GM18870 (cell line): ENCODE measurements at regions not wholly inside any gene's neighbourhood (a gene's known extent, or its start where the extent isn't known, plus 50 kb on each side); places are given as distances from the start of the nearest gene placed in this dataset.
"Not testable (repeated sequence)": the region's sequence is repeated elsewhere in the genome, so short reads cannot be mapped to it uniquely, and the experiment has no call there.

ENCODE experiments used
- ATAC-seq: cut with Tn5 transposase; IDR thresholded peaks from one replicate; pipeline ENCODE4 v1.9.1; 2021; ENCODE audit warnings: moderate library complexity; ENCODE audit not compliant: unreplicated experiment

DNA sequence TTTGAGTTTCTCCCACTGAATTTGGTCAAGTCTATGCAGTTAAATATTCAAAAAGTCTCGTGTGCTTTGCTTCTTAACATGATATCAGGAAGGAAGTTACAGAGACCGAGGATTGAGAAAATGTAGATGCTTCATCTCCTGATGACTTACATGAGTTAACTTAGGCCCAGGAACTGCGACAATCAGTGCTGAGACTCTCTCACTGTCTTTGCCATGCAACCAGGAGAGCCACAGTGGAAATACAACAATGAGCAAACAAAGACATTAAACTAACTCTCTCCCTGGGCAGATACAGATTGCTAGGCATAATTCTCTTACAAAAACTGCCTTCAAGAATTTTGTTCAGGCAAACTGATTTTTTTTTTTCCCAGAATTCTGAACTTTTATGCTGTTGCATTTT is 440.6 kb upstream of the EPHA7 start:
- ATAC-seq, result no peak

DNA sequence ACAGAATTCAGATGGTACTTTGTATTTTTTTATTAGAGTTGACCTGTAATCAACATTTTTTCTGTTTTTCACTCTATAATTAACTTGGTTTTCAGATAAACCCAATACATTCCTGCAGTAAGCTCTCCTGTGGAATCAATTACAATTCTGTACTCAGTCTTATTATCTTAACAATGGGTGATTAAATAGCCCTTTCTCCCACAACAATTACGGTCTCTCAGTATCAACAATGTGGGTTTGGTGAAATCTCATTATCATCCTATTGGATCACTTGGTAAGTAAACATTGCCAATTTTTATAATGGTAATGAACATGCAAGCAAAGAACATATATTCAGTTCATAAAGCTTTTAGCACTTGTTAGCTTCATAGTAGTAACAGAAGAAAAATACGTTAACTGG is 438.9 kb upstream of the EPHA7 start:
- no peak for ATAC-seq

DNA sequence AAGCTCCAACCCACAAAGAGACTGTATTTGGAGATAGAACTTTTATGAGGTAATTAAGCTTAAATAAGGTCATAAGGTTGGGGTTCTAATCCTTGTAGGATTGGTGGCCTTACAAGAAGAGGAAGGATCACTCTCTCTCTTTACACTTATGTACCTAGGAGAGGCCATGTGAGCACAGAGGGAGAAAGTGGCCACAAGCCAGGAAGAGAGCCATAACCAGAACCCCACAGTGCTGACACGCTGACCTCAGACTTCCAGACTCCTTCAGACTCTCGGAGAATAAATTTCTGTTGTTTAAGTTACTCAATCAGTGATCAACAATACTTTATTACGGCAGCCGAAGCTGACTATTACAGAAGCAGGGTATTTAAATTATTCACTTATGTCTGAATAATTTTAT is 430.5 kb upstream of the EPHA7 start:
- ATAC-seq, result no peak

DNA sequence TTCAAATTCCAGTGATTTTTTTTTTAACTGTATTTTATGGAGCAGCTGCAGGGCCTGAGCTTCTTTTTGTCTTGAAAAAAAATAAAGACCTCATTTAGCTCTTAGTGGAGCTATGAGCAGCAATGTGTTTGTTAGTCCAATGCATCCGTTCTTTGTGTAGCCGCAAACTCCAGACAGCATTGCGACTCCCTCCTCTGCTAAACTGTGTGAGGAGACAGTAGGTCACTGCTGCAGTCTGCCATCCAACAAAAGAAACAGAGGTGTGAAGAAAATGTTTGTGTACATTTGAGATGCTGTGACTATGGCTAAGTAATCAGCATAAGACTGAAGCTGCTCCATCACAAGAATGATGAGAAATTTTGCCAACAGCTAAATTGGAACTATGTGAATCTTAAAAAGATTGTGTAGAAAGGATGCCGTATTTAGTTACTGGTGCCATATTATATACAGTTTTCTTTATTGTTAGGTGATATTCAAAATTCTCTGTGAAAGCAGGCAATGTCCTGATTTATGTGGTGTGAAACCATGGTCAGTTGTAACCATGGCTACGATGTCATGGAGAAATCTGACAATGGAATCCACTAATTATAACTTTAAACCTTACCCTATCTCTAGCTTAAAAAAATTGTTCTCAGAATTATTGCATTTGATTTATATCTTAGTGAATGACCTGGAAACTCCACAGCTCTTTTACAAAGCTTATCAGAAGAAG is 428.8 kb upstream of the EPHA7 start:
- no peak for ATAC-seq

DNA sequence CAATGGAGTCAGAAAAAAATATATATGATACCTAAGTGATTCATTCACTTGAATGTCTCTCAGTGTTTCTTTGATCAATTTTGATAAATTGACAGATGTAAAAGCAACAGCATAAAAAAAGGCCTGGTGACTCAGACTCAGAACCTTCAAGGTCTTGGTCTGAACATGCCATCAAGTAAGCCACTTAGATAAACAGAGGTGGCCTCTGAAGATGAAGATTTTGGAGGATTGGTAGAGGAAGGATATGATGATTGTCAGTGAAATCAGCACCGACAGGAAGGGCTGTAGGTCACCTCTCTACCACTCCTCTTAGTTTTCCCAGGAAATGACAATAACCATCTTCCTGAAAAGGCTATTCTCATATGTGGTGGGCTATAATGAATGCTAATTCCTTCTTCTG is 422.8 kb upstream of the EPHA7 start:
- ATAC-seq, result no peak

DNA sequence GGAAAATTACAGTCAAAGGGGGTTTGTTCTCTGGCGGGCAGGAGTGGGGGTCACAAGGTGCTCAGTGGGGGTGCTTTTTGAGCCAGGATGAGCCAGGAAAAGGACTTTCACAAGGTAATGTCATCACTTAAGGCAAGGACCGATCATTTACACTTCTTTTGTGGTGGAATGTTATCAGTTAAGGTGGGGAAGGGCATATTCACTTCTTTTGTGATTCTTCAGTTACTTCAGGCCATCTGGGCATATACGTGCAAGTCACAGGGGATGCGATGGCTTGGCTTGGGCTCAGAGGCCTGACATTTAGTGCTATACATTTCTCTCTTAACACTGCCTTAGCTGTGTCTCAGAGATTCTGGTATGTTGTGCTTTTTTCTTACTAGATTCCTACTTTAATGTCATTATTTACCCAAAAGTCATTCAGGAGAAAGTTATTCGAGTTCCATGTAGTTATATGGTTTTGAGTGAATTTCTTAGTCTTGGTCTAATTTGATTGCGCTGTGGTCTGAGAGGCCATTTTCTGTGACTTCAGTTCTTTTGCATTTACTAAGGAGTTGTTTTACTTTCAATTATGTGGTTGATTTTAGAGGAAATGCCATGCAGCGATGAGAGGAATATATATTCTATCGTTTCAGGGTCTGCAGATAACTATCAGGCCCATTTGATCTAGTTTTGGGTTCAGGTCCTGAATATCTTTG is 416.2 kb upstream of the EPHA7 start:
- not testable (repeated sequence) for ATAC-seq

DNA sequence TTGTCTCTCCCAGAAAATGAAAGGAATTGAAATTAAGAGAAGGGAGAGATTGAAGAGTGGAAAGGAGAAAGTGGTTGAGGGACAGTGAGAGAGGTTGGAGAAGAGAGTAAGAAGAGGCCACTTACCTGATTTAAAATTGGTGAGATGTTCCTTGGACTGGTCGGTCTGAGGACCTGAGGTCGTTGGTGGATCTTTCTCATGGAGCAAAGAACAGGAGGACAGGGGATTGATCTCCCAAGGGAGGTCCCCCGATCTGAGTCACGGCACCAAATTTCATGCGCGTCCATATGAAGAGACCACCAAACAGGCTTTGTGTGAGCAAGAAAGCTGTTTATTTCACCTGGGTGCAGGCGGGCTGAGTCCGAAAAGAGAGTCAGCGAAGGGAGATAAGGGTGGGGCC is 415.7 kb upstream of the EPHA7 start:
- not testable (repeated sequence) for ATAC-seq

DNA sequence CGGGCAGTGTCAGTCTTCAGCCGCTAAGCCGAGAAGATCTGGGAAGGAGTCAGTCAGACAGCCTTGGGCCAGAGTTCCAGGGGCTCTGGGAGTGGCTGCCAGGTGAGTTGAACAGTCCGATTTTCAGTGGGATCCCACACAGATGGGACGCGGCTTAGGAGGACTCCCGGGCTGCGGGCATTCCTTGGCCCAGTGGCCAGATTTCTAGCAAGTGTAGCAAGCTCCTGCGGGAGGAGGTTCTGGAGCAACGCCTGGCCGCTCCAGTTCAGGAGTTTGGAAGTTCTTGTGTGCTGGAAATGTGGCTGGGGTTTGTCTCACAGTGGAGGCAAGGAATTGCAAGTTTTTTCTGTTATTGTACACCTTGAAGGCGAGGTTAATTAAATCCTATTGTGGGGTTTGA is 414.0 kb upstream of the EPHA7 start:
- ATAC-seq, result not testable (repeated sequence)

DNA sequence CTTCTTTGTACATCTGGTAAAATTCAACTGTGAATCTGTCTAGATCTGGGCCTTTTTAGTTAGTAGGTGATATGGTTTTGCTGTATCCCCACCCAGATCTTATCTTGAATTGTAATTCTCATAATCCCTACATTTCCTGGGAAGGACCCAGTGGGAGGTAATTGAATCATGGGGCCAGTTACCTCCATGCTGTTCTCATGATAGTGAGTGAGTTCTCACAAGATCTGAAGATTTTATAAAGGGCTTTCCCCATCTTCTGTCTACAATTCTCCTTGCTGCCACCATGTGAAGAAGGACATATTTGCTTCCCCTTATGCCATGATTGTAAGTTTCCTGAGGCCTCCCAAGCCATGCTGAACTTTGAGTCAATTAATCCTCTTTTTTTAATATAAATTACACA is 410.4 kb upstream of the EPHA7 start:
- ATAC-seq, result not testable (repeated sequence)

DNA sequence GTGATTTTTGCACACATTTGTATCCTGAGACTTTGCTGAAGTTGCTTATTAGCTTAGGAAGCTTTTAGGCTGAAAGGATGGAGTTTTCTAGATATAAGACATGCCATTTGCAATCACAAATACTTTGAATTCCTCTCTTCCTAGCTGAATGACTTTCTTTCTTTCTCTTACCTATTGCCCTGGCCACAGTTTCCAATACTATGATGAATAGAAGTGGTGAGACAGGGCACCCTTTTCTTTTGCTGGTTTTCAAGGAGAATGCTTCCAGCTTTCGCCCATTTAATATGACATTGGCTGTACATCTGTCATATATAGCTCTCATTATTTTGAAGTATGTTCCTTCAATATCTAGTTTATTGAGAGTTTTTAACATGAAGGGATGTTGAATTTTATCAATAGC is 409.6 kb upstream of the EPHA7 start:
- ATAC-seq, result no peak

DNA sequence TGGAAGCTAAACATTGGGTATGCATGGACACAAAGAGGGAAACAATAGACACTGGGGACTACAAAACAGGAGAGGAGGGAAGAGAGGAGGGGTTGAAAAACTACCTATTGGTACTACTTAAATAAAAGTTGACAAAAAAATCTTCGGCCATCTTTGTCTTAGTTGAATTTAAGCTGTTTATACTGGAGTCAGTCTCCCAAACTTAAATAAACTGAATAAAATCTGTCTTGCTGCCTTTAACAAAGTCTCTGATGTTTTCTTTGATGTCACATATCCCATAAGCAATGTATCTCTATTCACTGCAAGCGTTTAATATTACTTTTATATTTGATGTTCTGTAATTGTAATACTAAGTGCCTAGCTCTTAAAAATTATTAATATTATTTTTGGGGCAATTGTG is 409.2 kb upstream of the EPHA7 start:
- no peak for ATAC-seq

DNA sequence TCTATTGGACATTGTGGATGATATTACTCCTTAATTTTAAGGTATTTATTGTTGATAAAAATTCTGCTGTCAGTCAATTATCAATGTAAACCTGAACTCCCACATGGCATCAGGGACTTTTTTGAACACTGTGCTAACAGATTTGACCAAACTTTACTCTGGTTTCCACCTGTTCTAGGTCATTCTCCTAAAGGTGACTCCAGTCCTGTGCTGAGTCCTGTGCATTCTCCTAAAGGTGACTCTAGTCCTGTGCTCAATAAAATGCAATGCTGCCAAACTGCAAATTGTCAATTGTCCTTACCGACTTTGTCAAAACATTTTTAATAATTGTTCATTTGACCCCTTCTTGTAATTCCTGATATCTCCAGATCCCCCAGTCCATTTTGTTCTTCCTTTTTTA is 408.4 kb upstream of the EPHA7 start:
- no peak for ATAC-seq

DNA sequence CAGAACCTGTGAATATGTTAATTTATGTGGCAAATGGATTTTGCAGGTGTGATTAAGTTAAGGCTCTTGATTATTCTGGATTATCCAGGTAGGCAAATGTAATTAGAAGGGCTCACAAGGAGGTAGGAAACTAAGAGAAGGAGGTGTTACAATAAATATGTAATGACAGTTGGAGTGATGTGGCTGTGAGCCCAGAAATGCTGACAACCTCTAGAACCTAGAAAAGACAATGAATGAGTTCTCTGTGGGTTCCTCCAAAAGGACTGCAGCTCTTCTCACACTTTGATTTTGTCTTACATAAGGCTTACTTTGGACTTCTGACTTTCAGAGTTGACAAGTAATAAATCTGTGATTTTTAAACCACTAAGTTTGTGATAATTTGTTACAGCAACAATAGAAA is 406.6 kb upstream of the EPHA7 start:
- ATAC-seq, result no peak

DNA sequence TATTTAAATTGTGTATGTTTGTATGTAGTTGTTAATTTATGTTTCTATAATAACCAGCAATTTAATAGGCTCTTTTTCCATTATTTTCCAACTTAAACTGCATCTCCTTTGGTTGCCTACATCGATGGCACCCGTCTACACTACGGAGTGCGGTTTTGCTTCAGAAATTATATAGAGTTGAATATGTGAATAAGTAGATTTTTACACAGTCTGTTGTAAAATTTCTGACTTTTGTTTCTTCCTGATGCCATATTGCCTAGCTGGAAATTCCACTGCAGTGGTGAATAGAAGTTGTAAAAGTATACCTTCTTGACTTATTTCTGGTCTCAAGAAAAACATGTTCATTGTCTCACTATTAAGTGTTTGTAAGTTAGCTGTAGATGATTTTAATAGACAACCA is 404.1 kb upstream of the EPHA7 start:
- no peak for ATAC-seq

DNA sequence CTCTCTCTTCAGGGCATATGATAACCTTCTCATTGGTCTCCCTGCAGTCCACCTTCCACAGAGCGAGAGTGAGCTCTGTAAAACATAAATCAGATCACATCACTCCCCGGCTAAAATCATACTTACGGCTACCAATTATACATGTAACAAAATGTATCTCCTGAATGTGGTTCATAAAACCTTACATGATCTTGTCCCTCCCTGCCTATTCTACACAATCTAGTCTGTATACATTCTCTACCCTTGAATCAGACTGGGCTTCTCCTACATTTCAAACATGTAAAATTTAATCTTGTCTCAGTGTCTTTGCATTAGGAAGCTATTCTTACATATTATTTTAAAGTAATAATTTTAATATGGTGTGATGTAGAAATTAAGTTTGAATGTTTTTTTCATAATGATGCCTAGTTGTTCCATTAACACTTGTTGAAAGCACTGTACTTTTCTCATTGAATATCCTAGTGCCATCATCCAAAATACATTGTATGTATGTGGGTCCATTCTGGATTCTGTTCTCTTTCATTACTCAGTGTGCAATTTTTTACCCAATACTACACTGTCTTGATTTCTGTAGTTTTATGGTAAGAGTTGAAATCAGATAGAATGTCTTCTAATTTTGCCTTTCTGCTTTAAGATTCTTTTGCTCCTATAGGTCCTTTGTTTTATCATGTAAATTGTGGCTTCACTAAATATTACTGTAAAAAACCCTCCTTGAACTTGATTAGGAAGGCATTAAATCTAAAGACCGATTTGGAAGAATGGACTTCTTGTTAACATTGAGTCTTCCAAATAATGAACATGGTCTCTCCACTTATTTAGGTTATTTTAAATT is 403.3 kb upstream of the EPHA7 start:
- ATAC-seq, result no peak

DNA sequence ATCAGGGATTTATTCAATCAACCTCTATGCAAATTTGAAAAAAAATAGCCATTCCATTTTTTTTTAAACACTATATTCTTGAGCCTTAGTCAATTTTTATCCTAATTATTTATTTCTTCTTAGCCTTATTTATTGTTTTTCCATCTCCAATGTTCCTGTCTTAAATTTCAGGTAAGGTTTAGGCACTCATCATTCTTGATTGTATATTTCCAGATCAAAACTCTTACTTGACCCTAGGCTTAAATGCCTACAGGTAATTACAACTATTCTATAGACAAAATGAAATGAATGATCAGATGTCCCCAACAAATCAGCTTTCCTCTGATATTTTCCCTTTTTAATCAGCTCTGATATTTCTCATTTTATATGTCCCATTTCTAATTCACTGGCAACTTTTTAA is 402.6 kb upstream of the EPHA7 start:
- no peak for ATAC-seq

DNA sequence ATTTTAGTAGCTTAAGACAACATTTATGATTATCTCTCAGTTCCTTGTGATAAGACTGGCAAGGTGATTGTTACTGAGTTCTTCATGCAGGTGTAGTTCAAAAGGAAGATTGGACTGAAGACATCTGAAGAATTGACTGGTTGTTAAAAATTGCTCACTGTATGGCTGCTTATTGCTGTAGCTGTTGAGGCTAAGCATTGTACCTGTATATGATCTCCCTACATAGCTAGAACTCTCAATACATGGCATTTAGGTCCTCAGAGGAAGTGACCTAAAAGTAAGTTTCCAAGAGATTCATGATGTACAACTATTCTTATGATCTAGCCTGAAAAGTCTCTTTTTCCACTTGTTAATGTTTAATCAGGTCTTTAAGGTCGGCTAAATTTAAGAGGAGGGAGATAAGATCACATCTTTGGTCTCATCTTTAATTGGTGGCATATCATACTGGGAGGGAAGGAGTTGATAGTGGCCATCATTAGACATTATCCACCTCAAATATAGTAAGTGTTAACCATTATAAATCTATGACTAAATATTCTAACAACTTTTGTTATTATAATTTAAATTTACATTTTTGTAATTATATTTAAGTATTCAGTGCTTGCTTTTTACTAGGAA is 401.2 kb upstream of the EPHA7 start:
- no peak for ATAC-seq

DNA sequence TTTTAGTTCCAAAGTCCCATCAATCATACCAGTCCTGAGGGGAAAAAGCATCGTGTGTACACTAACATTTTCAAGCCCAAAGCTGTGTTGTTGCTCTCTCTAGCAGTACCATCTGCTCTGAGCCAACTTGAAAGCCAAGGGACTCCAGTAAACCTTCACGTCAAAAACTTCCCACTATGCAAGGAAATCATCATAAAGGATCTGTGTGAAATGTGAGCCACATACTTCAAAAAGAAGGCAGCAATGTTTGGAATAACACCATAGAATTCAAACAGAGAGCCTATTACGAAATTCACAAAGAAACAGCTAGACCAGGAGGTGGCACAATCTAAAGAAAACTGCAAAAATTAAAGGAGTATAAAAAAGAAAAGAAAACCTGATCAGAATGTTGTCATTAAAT is 399.8 kb upstream of the EPHA7 start:
- no peak for ATAC-seq

DNA sequence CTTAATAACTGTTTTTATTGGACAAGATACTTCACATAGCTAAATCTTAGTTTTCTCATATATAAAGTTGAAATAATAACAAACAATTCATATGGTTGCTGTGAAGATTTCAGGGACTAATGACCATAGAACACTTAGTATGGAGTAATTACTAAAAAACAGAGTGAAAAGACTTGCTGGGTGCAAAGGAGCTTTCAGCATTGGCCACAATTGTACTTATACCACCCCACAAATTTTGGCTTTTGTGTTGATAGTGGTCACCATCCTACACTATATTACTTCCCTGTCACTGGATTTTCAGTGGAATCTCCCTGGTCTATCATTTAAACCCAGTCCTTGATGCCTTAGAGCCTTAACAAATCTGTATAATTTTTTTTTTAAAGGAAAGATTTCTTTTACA is 398.6 kb upstream of the EPHA7 start:
- ATAC-seq, result no peak

DNA sequence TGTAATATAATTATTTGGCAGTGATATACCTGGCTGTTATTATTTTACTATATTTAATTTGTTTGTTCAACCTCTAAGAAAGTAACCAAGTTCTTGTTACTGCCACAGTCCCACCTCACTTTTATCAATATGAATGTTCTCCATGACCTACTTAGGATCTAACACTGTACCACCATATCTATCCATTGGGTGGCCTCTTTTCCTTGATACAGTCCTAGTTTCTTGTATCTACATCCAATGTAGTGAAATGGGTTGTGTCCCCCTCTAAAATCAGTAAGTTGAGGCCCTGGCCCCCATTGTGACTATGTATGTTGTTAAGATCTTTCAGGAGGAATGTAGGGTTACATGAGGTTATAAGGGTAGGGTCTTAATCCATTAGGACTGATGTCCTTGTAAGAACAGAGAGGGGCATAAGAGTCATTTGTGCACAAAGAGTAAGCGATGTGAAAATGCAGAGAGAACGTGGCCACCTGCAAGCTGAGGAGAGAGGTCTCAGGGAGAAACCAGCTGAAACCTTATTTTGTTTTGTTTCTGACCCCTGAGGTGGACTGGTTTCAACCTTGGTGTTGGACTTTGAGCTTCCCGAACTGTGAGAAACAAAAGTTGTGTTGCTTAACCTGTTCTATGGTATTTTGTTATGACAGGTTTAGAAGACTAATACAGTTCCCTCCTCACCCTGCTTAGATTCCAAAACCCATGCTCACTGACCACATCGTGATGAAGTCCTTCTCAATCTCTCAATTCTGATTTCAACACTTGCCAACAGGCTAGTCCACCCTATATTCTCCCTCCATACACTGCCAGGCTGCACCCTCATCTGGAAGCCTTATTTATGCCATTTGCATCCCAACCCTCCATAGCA is 387.3 kb upstream of the EPHA7 start:
- no peak for ATAC-seq
